Suprapubic skin (tissue), 4 donors: ENCODE measurements at regions not wholly inside any gene's neighbourhood (a gene's known extent, or its start where the extent isn't known, plus 50 kb on each side); places are given as distances from the start of the nearest gene placed in this dataset.

Source experiments
- DNase-seq, 2 donors: peaks; one replicate each; pipeline ENCODE4 v3.0.0-alpha.2; 2019; ENCODE audit warnings: low spot score in 2 of 2
- H3K27ac ChIP-seq: fragments of 200-600 bp; sonication (generic); one replicate; pipeline ENCODE4 v1.5.1; 2019
- H3K27me3 ChIP-seq: fragments of 200-600 bp; sonication (generic); one replicate; pipeline ENCODE4 v1.5.1; 2019
- H3K36me3 ChIP-seq: fragments of 200-600 bp; sonication (generic); one replicate; pipeline ENCODE4 v1.5.1; 2019
- H3K4me1 ChIP-seq: fragments of 200-600 bp; sonication (generic); one replicate; pipeline ENCODE4 v1.5.1; 2019
- H3K4me3 ChIP-seq: fragments of 200-600 bp; sonication (generic); one replicate; pipeline ENCODE4 v1.5.1; 2019; ENCODE audit warnings: mild to moderate bottlenecking
- H3K9me3 ChIP-seq: fragments of 200-600 bp; sonication (generic); one replicate; pipeline ENCODE4 v1.5.1; 2019
- EP300 ChIP-seq: sonication (generic); formaldehyde crosslinking; IDR thresholded peaks from one replicate; pipeline ENCODE4 v1.6.1; 2017; ENCODE audit warnings: antibody characterized with exemption
- POLR2A ChIP-seq, 2 donors: fragments of 450-650 bp; IDR thresholded peaks; one replicate each; pipeline ENCODE4 v1.6.1; 2017; ENCODE audit warnings: antibody characterized with exemption in 2 of 2, mild to moderate bottlenecking in 2 of 2, moderate library complexity in 2 of 2
- POLR2AphosphoS5 ChIP-seq, 3 donors: sonication (generic); formaldehyde crosslinking; IDR thresholded peaks; one replicate each; pipeline ENCODE4 v1.6.1; 2017; ENCODE audit warnings: antibody characterized with exemption in 3 of 3
- WGBS: methylation state at CpG from one replicate; pipeline ENCODE4 v1.1.5; 2018; 5-methylcytosine and 5-hydroxymethylcytosine counted together
- TF ChIP-seq, protein P1 (sequence below), 2 donors: fragments of 200-600 bp in 1 of 2; fragments of 450-650 bp in 1 of 2; sonication (generic) in 1 of 2; IDR thresholded peaks; one replicate each; pipeline ENCODE4 v1.5.1; 2016 to 2019; ENCODE audit warnings: antibody characterized with exemption in 2 of 2, mild to moderate bottlenecking in 1 of 2, moderate library complexity in 1 of 2

DNA sequence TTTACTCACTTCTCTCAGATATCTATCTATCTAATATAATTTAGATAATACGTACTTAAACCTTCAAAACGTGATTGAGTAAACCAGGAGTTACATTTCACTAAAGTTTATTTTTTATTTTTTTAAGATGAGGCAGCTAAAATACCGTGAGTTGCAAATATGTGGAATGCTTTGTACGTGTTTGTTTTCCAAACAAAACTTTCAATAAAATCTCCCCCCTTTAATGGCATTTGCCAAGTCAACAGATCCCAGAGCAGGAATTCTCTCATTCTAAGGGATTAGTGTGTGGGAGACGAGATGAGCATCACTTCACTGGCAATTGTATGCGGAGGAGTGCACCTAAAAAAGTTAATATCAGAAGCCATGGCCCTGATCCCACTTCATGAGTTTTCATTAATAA, 53.7 kb upstream of the MAGI2 start:
- H3K27me3 ChIP-seq = no peaks in the 10 kb centered on the region
- DNase-seq = no peak
- H3K4me3 ChIP-seq = no peak overlapping the region
- TF ChIP-seq POLR2A (IDR thresholded peaks at IDR 0.05) = no peak
- TF ChIP-seq POLR2AphosphoS5 (IDR thresholded peaks at IDR 0.05) = no peak
- TF ChIP-seq, protein P1, sequence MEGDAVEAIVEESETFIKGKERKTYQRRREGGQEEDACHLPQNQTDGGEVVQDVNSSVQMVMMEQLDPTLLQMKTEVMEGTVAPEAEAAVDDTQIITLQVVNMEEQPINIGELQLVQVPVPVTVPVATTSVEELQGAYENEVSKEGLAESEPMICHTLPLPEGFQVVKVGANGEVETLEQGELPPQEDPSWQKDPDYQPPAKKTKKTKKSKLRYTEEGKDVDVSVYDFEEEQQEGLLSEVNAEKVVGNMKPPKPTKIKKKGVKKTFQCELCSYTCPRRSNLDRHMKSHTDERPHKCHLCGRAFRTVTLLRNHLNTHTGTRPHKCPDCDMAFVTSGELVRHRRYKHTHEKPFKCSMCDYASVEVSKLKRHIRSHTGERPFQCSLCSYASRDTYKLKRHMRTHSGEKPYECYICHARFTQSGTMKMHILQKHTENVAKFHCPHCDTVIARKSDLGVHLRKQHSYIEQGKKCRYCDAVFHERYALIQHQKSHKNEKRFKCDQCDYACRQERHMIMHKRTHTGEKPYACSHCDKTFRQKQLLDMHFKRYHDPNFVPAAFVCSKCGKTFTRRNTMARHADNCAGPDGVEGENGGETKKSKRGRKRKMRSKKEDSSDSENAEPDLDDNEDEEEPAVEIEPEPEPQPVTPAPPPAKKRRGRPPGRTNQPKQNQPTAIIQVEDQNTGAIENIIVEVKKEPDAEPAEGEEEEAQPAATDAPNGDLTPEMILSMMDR (IDR thresholded peaks at IDR 0.05) = no peak
- 64% methylated on average over 6 of the region's 6 CpGs for WGBS
- no peak overlapping the region for H3K27ac ChIP-seq
- no peaks in the 10 kb centered on the region for H3K36me3 ChIP-seq
- H3K9me3 ChIP-seq = no peaks in the 10 kb centered on the region
- H3K4me1 ChIP-seq = no peaks in the 10 kb centered on the region

DNA sequence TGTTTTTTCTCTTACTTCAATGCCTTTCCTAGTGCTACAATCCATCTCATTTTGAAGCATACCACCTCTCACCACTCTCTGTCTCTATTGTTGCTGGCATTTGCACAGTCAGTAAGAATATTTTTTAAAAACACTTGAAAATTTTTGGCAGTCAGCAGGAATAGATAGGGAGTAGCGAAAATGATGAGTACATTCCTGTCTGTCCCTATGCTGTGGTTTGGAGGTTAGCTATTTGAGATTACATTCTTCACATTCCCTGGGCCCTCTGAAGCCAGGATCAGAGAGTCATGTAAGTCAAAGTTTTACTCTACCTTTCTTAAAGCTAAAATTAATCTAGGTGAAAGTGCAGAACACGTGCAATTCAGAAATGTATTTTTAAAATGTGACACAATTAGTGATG, 53.0 kb upstream of the MAGI2 start:
- H3K27me3 ChIP-seq = no peaks in the 10 kb centered on the region
- no peak for DNase-seq
- H3K9me3 ChIP-seq = no peaks in the 10 kb centered on the region
- WGBS = 43% methylated on average over 2 of the region's 2 CpGs
- no peak overlapping the region for H3K4me3 ChIP-seq
- no peak overlapping the region for H3K27ac ChIP-seq
- TF ChIP-seq EP300 (no peak), POLR2A (IDR thresholded peaks at IDR 0.05) (no peak), POLR2AphosphoS5 (IDR thresholded peaks at IDR 0.05) (no peak)
- TF ChIP-seq, protein P1 (IDR thresholded peaks at IDR 0.05) = no peak
- H3K36me3 ChIP-seq = no peaks in the 10 kb centered on the region
- no peaks in the 10 kb centered on the region for H3K4me1 ChIP-seq

DNA sequence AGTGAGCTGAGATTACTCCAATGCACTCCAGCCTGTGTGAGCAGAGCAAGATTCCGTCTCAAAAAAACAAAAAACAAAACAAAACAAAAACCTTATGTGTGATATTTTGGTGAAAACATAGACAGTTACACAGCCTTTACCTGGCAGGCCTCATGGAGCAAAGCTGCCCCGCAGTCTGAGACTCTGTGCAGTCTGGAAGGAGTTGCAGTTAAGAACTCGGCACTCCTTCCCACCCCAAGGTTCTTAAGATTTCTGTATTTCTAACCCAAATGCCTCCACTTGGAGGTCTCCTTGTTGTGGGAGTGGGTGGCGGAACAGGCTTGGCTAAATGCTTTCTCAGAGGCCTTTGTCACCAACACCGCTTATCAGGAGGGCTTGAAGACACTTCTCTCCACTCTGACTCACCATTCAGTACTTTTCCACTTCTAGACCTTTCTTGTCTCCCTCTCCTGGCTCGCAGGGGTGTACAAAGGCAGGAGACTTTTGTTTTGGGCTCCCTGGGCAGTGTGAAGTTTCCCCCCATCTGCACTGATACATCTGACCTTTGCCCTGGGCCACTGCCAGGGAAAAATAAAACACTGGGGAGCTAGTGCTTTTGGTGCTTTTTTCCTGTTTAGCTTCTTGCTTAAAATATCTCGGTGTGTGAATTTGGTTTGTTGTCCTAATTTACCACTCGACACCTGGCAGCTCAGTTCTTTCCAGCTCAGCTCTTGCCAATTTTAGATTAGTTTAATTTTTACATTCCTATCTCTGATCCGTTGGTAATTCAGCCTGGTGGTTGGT, 51.3 kb upstream of the MAGI2 start:
- 68% methylated on average over 9 of the region's 9 CpGs for WGBS
- H3K27ac ChIP-seq = no peak overlapping the region
- H3K4me1 ChIP-seq = no peaks in the 10 kb centered on the region
- H3K27me3 ChIP-seq = no peaks in the 10 kb centered on the region
- no peaks in the 10 kb centered on the region for H3K9me3 ChIP-seq
- DNase-seq = no peak
- TF ChIP-seq POLR2AphosphoS5 (IDR thresholded peaks at IDR 0.05) = no peak
- TF ChIP-seq, protein P1 (IDR thresholded peaks at IDR 0.05) = no peak
- TF ChIP-seq POLR2A (IDR thresholded peaks at IDR 0.05) = no peak
- no peak for TF ChIP-seq EP300
- no peaks in the 10 kb centered on the region for H3K36me3 ChIP-seq
- no peak overlapping the region for H3K4me3 ChIP-seq
